ENCODE measurements at regions not wholly inside any gene's neighbourhood (a gene's known extent, or its start where the extent isn't known, plus 50 kb on each side); places are given as distances from the start of the nearest gene placed in this dataset.

- intact Hi-C loops (cut with micrococcal nuclease; ENCODE audit: unreplicated experiment), result no loop called here
- CTCF ChIA-PET, result no interaction called here
These were observed 177.8 kb upstream of the GAP43 start for GRCh38 chr3:115445559-115445958.

GRCh38 chr3:115448851-115449250, 174.5 kb upstream of the GAP43 start:
- Mint-ChIP-seq H3K27me3 (ENCODE audit: insufficient read depth, unreplicated experiment) (peaks cover 8% of the 10 kb centered on the region), H3K27ac (ENCODE audit: unreplicated experiment) (no peak overlapping the region), H3K9me3 (ENCODE audit: unreplicated experiment) (no peaks in the 10 kb centered on the region), H3K36me3 (ENCODE audit: insufficient read depth, unreplicated experiment) (no peaks in the 10 kb centered on the region), H3K4me3 (ENCODE audit: unreplicated experiment) (no peak overlapping the region), H3K4me1 (ENCODE audit: low read depth, unreplicated experiment) (no peaks in the 10 kb centered on the region)
- ChIA-PET POLR2A (no interaction called here), CTCF (no interaction called here)
- Histone ChIP-seq H3K27me3 (replicated peaks; ENCODE audit: control insufficient read depth, insufficient read depth, low read length) (no peaks in the 10 kb centered on the region), H3K4me1 (no peaks in the 10 kb centered on the region), H3K9me3 (no peaks in the 10 kb centered on the region), H3K4me3 (ENCODE audit: low read depth, low read length) (no peak overlapping the region), H3K36me3 (ENCODE audit: control insufficient read depth, insufficient read depth, low read length) (no peaks in the 10 kb centered on the region)
- no peak for TF ChIP-seq CTCF (IDR thresholded peaks at IDR 0.05; ENCODE audit: insufficient read depth in 1 of 2, low read depth in 1 of 2, low read length in 1 of 2, severe bottlenecking in 1 of 2, unreplicated experiment in 1 of 2)
- intact Hi-C loops (cut with micrococcal nuclease; ENCODE audit: unreplicated experiment), result no loop called here
- DNase-seq, result no peak
- no TSS peak for BruUV-seq (replicated peaks)

More at GRCh38 chr3:115445559-115445958, 177.8 kb upstream of the GAP43 start:
- TF ChIP-seq CTCF (IDR thresholded peaks at IDR 0.05; ENCODE audit: insufficient read depth in 1 of 2, low read depth in 1 of 2, low read length in 1 of 2, severe bottlenecking in 1 of 2, unreplicated experiment in 1 of 2), result no peak
- no peak overlapping the region for H3K27ac Mint-ChIP-seq (ENCODE audit: unreplicated experiment)
- POLR2A ChIA-PET, result no interaction called here
- no peak overlapping the region for H3K4me3 Mint-ChIP-seq (ENCODE audit: unreplicated experiment)
- Histone ChIP-seq H3K4me1 (no peaks in the 10 kb centered on the region), H3K9me3 (no peaks in the 10 kb centered on the region), H3K27me3 (replicated peaks; ENCODE audit: control insufficient read depth, insufficient read depth, low read length) (no peaks in the 10 kb centered on the region), H3K36me3 (ENCODE audit: control insufficient read depth, insufficient read depth, low read length) (no peaks in the 10 kb centered on the region), H3K4me3 (ENCODE audit: low read depth, low read length) (no peak overlapping the region)
- H3K9me3 Mint-ChIP-seq (ENCODE audit: unreplicated experiment), result no peaks in the 10 kb centered on the region
- no peaks in the 10 kb centered on the region for H3K4me1 Mint-ChIP-seq (ENCODE audit: low read depth, unreplicated experiment)
- H3K36me3 Mint-ChIP-seq (ENCODE audit: insufficient read depth, unreplicated experiment), result no peaks in the 10 kb centered on the region
- H3K27me3 Mint-ChIP-seq (ENCODE audit: insufficient read depth, unreplicated experiment), result peaks cover 9% of the 10 kb centered on the region
- no TSS peak for BruUV-seq (replicated peaks)
- no peak for DNase-seq

GRCh38 chr3:115450036-115450435, 173.3 kb upstream of the GAP43 start:
- no peaks in the 10 kb centered on the region for H3K4me1 Mint-ChIP-seq (ENCODE audit: low read depth, unreplicated experiment)
- H3K4me3 Mint-ChIP-seq (ENCODE audit: unreplicated experiment), result no peak overlapping the region
- no peaks in the 10 kb centered on the region for H3K9me3 ChIP-seq
- ChIA-PET POLR2A (no interaction called here), CTCF (no interaction called here)
- H3K27me3 ChIP-seq (replicated peaks; ENCODE audit: control insufficient read depth, insufficient read depth, low read length), result no peaks in the 10 kb centered on the region
- no peak for TF ChIP-seq CTCF (IDR thresholded peaks at IDR 0.05; ENCODE audit: insufficient read depth in 1 of 2, low read depth in 1 of 2, low read length in 1 of 2, severe bottlenecking in 1 of 2, unreplicated experiment in 1 of 2)
- H3K36me3 Mint-ChIP-seq (ENCODE audit: insufficient read depth, unreplicated experiment), result no peaks in the 10 kb centered on the region
- peaks cover 8% of the 10 kb centered on the region for H3K27me3 Mint-ChIP-seq (ENCODE audit: insufficient read depth, unreplicated experiment)
- no peak overlapping the region for H3K4me3 ChIP-seq (ENCODE audit: low read depth, low read length)
- intact Hi-C loops (cut with micrococcal nuclease; ENCODE audit: unreplicated experiment), result no loop called here
- no peak for DNase-seq
- no peak overlapping the region for H3K27ac Mint-ChIP-seq (ENCODE audit: unreplicated experiment)
- no peaks in the 10 kb centered on the region for H3K4me1 ChIP-seq
- H3K9me3 Mint-ChIP-seq (ENCODE audit: unreplicated experiment), result no peaks in the 10 kb centered on the region
- H3K36me3 ChIP-seq (ENCODE audit: control insufficient read depth, insufficient read depth, low read length), result no peaks in the 10 kb centered on the region
- no TSS peak for BruUV-seq (replicated peaks)
